Peyer's patch (tissue), 4 donors: ENCODE measurements at regions not wholly inside any gene's neighbourhood (a gene's known extent, or its start where the extent isn't known, plus 50 kb on each side); places are given as distances from the start of the nearest gene placed in this dataset.
"Not testable (repeated sequence)": the region's sequence is repeated elsewhere in the genome, so short reads cannot be mapped to it uniquely, and the experiment has no call there.

ENCODE experiments used
- DNase-seq, 3 donors: peaks; one replicate each; pipeline ENCODE4 v3.0.0-alpha.2; 2017 to 2019
- H3K27ac ChIP-seq, 4 donors: fragments of 200-600 bp; sonication (generic); one replicate each; pipeline ENCODE4 v1.5.1; 2016 to 2019
- H3K27me3 ChIP-seq, 2 donors: fragments of 200-600 bp; sonication (generic); one replicate each; pipeline ENCODE4 v1.5.1; 2019
- H3K36me3 ChIP-seq, 3 donors: fragments of 200-600 bp; sonication (generic); one replicate each; pipeline ENCODE4 v1.5.1; 2016 to 2019
- H3K4me1 ChIP-seq, 4 donors: fragments of 200-600 bp; sonication (generic); one replicate each; pipeline ENCODE4 v1.5.1; 2016 to 2019
- H3K4me3 ChIP-seq, 4 donors: fragments of 200-600 bp; sonication (generic); 1 replicate in 3 of 4; 2 replicates in 1 of 4; pipeline ENCODE4 v1.5.1; 2016 to 2019; ENCODE audit warnings: mild to moderate bottlenecking in 1 of 4
- H3K9me3 ChIP-seq, 4 donors: fragments of 200-600 bp; sonication (generic); one replicate each; pipeline ENCODE4 v1.5.1; 2016 to 2019; ENCODE audit warnings: mild to moderate bottlenecking in 1 of 4
- POLR2A ChIP-seq, 2 donors: fragments of 450-650 bp; IDR thresholded peaks; one replicate each; pipeline ENCODE4 v1.5.1; 2017; ENCODE audit warnings: antibody characterized with exemption in 2 of 2, mild to moderate bottlenecking in 2 of 2, moderate library complexity in 2 of 2
- TF ChIP-seq, protein P1 (sequence below), 6 experiments: fragments of 450-650 bp in 4 of 6; fragments of 200-600 bp in 2 of 6; sonication (generic) in 1 of 6; IDR thresholded peaks; one replicate each; pipeline ENCODE4 v1.5.1; 2017 to 2019; ENCODE audit warnings: antibody characterized with exemption in 6 of 6, mild to moderate bottlenecking in 3 of 6, moderate library complexity in 1 of 6

DNA sequence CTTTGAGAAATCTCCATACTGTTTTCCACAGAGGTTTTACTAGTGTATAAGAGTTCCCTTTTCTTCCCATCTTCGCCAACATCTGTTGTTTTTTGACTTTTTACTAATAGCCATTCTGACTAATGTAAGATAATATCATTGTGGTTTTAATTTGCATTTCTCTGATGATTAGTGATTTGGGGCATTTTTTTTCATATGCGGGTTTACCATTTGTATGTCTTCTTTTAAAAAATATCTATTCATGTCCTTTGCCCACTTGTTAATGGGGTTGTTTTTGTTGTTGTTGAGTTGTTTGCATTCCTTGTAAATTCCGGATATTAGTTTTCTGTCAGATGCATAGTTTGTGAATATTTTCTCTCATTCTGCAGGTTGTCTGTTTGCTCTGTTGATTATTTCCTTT, 167.1 kb downstream of the PRL start:
- DNase-seq: no peak
- Histone ChIP-seq H3K4me3 (no peak overlapping the region), H3K36me3 (no peaks in the 10 kb centered on the region), H3K27me3 (no peaks in the 10 kb centered on the region), H3K9me3 (no peaks in the 10 kb centered on the region), H3K4me1 (no peaks in the 10 kb centered on the region), H3K27ac (no peak overlapping the region)
- no peak for TF ChIP-seq POLR2A (IDR thresholded peaks at IDR 0.05)
- TF ChIP-seq, protein P1, sequence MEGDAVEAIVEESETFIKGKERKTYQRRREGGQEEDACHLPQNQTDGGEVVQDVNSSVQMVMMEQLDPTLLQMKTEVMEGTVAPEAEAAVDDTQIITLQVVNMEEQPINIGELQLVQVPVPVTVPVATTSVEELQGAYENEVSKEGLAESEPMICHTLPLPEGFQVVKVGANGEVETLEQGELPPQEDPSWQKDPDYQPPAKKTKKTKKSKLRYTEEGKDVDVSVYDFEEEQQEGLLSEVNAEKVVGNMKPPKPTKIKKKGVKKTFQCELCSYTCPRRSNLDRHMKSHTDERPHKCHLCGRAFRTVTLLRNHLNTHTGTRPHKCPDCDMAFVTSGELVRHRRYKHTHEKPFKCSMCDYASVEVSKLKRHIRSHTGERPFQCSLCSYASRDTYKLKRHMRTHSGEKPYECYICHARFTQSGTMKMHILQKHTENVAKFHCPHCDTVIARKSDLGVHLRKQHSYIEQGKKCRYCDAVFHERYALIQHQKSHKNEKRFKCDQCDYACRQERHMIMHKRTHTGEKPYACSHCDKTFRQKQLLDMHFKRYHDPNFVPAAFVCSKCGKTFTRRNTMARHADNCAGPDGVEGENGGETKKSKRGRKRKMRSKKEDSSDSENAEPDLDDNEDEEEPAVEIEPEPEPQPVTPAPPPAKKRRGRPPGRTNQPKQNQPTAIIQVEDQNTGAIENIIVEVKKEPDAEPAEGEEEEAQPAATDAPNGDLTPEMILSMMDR (IDR thresholded peaks at IDR 0.05): no peak

DNA sequence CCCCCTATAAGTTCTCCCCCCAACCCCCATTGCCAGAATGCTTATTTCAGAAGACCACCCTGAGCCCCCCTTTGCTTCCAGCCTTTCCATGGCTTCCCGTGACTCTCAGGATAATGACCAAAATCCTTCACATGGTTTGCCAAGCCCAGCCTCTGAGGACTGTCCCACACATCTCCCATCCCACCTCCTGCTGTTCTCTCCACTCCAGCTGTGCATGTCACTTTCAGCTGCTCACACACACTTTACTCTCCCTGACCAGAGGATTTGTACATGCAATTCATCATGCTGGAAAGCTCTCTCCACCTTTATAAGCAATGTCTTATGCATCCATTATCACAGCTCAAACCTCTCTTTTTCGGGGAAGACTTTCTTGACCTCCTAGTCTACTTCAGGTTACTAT, 164.2 kb downstream of the PRL start:
- Histone ChIP-seq H3K9me3 (no peaks in the 10 kb centered on the region), H3K4me1 (no peaks in the 10 kb centered on the region), H3K27ac (no peak overlapping the region), H3K27me3 (no peaks in the 10 kb centered on the region), H3K36me3 (no peaks in the 10 kb centered on the region), H3K4me3 (no peak overlapping the region)
- TF ChIP-seq, protein P1 (IDR thresholded peaks at IDR 0.05): no peak
- TF ChIP-seq POLR2A (IDR thresholded peaks at IDR 0.05): no peak
- DNase-seq: no peak

DNA sequence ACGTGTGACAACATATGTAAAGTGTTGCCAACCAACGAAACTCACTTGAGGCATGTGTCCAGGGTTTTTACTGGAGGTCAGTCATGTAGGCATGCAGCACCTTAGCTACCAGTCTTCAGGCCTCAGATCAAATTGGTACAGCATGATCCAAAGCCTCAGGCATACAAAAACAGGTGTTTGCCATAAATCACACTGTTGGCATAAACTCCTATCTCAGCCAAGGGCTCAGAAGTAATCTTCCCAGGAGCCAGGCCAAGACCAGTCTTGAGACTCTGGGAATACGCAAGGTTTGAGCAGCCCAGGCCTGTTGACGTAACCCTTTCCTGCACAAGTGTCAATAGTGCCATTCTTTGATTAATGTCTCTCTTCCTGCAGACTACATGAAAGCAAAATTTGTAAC, 163.5 kb downstream of the PRL start:
- H3K27me3 ChIP-seq: no peaks in the 10 kb centered on the region
- no peak overlapping the region for H3K4me3 ChIP-seq
- H3K9me3 ChIP-seq: no peaks in the 10 kb centered on the region
- no peaks in the 10 kb centered on the region for H3K4me1 ChIP-seq
- no peak overlapping the region for H3K27ac ChIP-seq
- no peak for DNase-seq
- H3K36me3 ChIP-seq: no peaks in the 10 kb centered on the region
- no peak for TF ChIP-seq POLR2A (IDR thresholded peaks at IDR 0.05)
- TF ChIP-seq, protein P1 (IDR thresholded peaks at IDR 0.05): no peak

DNA sequence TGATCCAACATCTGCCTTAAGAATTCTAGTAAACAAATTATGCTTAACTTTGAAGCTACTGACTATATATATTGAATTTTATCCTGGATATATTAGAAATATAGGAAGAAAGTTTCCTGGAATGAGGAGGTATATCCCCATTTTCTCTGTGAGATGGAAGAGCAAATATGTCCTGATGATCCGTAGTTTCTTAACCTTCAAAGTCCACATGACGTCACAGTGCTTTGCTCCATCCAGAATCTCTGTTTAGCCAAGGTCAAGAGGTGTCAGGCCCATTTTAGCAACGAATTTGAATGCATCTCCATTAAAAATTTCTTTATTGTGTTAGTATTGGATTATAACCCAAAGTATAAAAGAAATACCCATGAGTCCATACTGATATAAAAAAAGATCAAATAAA, 162.5 kb downstream of the PRL start:
- TF ChIP-seq, protein P1 (IDR thresholded peaks at IDR 0.05): no peak
- no peak for TF ChIP-seq POLR2A (IDR thresholded peaks at IDR 0.05)
- H3K4me3 ChIP-seq: no peak overlapping the region

DNA sequence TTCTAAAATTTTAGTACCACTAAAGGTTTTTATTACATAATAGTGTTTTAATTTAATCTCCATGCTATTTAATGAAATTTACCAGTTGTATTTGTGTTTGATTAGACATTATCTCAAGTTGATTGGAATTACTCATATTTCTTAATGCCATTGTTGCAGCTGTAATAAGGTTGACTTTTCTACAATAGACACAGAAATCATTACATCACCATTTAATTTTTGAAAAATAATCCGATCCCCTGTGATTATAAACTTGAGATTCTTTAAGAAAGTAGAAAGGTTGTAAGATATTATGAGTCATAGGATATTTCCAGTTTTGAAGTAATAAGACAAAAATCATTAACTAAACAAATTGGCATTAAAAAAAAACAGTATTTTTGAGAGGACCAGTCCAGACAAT, 161.4 kb downstream of the PRL start:
- Histone ChIP-seq H3K4me1 (no peaks in the 10 kb centered on the region), H3K9me3 (no peaks in the 10 kb centered on the region), H3K36me3 (no peaks in the 10 kb centered on the region), H3K4me3 (no peak overlapping the region), H3K27me3 (no peaks in the 10 kb centered on the region), H3K27ac (no peak overlapping the region)
- DNase-seq: no peak
- TF ChIP-seq, protein P1 (IDR thresholded peaks at IDR 0.05): no peak
- TF ChIP-seq POLR2A (IDR thresholded peaks at IDR 0.05): no peak

More for the DNA sequence above, 162.5 kb downstream of the PRL start:
- Histone ChIP-seq H3K9me3 (no peaks in the 10 kb centered on the region), H3K4me1 (no peaks in the 10 kb centered on the region), H3K27me3 (no peaks in the 10 kb centered on the region), H3K36me3 (no peaks in the 10 kb centered on the region), H3K27ac (no peak overlapping the region)
- DNase-seq: no peak

DNA sequence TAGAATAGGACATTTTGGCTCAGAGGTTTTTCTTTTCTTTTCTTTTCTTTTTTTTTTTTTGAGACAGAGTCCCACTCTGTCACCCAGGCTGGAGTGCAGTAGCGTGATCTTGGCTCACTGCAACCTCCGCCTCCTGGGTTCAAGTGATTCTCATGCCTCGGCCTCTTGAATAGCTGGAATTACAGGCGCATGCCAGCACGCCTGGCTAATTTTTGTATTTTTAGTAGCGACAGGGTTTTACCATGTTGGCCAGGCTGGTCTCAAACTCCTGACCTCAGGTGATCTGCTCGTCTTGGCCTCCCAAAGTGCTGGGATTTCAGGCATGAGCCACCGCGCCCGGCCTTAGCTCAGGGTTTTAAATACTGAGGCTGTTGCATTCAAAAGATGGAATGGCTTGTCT, 156.1 kb downstream of the PRL start:
- DNase-seq, H3K36me3 ChIP-seq, H3K27me3 ChIP-seq, H3K4me3 ChIP-seq, H3K9me3 ChIP-seq, H3K4me1 ChIP-seq, H3K27ac ChIP-seq: not testable (repeated sequence)
